HS-5 (cell line): ENCODE measurements at regions not wholly inside any gene's neighbourhood (a gene's known extent, or its start where the extent isn't known, plus 50 kb on each side); places are given as distances from the start of the nearest gene placed in this dataset.
A peak's percentile ranks its signal among the peaks of the same experiment; 100 is the strongest.

Experiments used
- DNase-seq: peaks from one replicate; pipeline ENCODE4 v3.0.0-alpha.2; 2012; ENCODE audit warnings: low read depth

DNA sequence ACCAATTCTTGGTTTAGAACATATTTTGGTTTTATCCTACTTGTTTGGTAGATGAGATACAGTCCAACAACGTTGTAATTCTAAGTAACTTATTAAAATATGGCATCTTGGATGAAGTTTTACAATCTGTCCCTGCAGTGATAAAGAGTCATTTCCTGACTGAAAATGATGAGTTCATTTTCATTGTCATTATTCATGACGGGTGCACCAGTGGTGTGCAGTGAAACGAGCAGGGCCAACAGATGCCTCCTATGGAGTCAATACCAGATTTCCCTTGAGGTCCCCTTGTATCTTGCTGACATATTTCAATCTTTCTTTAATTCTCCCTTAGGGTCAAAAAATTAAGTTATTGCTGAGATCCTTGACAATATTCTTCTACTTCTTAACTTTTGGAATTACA is 438.5 kb downstream of the LRIG3 start:
- DNase-seq: no peak

DNA sequence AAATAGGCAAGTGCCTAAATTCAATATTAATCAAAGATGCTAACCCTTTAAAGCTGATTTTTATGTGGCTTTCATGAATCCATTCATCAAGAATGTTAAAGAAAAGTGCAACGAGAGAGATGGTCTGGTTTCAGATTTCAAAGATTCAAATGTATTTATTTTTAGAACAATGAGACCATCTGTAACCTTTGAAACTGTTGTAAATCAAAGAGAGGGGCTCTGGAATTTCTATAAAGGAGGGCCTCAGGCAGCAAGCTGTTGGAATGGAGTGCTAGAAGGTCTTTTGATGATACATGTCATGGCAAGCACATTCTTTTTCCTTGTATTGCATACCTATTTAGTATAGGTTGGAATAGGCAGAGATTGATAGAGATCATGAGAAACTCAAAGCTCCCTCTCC is 433.0 kb downstream of the LRIG3 start:
- DNase-seq: no peak

DNA sequence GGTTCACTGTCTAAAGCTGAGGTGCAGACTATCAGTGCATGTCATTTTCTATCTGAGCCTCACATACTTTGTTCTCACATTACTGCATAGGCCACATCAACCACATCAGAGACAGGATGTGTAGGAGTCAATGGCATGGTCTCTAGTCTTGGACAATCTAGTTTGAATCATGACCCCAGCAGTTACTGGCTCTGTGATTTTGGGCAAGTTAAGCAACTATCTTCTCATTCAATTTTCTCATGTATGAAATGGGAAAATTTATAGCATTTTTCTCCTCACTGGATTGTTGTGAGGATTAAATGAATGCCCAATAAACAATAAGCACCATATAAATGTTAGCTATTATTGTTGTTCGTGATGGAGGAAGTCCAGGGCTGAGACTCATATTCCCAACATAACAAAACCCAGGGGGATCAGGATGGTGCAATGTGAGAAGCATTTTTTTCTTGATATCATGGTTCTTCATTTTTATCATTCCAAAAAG is 432.6 kb downstream of the LRIG3 start:
- no peak for DNase-seq

DNA sequence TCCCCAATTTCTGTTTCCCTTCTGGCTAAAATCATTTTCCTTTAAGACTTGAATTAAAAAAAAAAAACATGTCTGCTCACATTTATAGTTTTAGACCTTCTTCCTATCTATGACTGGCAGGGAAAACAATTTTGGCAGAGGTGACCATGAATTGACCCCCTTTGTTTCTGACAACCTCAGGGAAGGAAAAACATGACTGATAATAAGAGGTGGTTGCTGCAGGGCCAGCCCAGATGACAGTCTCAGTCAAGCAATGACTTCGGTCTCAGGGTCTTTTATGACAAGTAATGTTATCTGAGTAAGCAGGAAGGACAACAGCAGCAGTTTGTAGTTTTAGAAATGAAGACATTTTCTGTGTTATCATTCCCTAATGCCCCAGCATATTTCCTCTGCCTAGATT is 430.9 kb downstream of the LRIG3 start:
- DNase-seq: no peak

DNA sequence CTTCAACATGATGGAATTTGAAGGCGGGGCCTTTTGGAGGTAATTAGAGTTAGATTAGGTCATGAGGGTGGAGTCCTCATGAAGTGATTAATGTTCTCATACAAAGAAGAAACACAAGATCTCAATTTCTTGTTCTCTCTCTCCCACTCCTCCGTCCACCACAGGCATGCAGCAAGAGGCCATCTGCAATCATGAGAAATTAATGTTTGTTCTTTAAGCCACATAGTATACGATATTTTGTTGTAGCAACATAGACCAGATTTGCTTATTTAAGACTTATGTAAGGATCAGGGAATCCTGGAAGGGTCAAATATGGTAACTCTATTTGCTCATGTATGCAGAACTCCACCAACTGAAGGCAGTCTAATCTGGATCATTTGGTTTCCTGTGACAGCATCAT is 429.0 kb downstream of the LRIG3 start:
- DNase-seq: no peak

DNA sequence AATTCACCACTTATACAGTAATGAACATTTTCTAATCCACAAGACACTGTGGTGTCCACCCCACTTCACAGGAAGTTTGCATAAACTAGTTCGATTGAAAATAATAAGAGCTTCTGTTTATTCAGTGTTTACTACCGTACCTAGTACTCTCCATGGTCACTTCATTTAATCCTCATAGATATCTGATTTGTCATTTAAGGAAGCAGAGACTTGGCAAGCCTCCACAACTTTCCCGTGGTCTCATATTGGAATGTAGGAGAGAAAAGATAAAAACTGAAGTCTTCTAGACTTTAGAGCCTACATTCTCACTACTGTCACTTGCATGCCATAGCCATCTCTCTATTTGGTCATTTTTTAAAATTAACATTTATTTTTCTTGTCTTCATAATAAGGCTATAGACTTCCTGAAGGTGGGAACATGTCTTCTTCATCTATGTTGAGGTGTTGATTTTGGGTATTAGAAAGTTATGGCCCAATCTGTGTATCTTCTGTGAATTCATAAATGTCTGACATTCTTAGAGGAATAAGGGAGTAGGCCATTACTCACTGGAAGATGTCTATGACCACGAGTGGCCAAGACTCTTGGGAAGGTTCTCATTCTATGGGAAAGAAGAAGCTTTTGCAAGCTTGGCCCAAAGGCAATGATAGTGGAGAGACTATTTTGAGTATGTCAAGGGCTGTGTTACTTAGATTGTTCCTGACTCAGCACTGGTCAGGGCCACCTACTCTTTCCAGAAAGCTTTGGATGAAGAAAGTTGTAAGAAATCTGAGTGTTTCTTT is 423.7 kb downstream of the LRIG3 start:
- DNase-seq: no peak

DNA sequence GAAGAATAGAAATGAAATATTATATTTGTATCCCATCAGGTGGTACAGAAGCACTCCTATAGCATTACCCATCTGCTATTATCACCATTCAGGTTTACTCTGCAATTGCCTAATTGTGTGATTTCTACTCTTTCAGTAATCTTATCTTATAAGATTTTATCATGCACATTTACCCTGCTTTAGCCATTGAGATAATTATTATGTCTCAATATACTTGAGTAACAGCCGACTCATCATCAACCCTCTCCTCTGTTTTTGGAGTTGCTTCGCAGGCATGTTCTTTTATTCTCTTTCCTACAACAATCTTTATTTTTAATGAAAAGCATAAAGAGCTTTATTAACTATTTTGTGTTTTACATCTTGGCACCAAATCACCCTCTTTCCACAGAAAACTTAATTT is 419.9 kb downstream of the LRIG3 start:
- no peak for DNase-seq

DNA sequence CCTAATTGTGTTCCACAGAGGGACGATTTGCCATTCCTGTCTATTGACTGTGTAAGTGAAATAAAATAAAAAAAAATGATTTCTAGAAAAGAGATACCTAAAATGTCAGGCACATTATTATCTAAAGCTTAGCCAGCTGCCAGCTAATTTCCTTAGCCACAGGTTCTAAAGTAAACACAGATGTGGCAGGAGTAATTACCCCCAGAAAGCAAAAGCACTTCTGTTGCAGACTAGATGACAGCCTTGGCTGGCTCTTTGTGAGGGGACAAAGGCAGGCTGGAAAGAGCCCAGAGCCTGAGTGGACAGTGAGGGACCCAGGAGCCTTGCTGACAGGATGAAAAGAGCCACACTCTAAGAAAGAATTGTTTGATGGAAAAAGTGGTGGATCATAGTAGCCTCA is 418.1 kb downstream of the LRIG3 start:
- no peak for DNase-seq

DNA sequence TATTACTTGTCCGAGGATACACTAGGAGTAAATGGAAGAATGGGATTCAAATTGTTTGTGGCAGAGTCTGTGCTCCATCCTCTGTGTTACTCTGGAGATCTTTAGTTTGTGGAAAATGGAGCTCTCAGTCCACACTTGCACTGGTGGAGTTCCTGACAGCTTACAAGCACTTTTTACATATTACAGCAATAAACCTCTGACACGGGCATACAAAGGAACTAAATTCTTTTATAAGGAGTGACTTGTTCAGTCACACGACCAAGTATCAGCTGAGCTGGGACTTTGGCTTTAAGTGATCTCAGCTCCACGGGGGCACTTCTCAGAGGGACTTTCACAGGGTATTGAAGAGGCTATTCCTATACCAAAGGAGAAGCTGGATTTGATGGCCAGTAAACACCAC is 417.5 kb downstream of the LRIG3 start:
- no peak for DNase-seq

DNA sequence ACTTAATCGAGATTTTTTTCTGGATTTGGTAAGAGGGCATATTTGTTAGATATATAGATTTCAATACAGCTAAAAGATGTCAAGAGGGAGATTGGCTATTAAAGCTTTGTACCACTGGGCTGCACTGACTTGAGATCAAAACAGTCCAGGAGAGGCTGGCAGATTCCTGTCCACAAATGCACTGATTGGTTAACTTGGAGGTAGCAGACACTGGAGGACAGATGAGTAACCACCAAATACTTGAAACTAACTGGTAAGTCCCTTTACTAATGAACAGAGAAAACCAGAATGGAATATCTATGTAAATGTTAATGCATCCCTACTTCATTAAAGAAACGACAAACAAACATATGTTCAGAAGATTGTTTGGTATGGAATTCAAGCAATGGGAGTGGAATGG is 416.6 kb downstream of the LRIG3 start:
- DNase-seq: no peak

DNA sequence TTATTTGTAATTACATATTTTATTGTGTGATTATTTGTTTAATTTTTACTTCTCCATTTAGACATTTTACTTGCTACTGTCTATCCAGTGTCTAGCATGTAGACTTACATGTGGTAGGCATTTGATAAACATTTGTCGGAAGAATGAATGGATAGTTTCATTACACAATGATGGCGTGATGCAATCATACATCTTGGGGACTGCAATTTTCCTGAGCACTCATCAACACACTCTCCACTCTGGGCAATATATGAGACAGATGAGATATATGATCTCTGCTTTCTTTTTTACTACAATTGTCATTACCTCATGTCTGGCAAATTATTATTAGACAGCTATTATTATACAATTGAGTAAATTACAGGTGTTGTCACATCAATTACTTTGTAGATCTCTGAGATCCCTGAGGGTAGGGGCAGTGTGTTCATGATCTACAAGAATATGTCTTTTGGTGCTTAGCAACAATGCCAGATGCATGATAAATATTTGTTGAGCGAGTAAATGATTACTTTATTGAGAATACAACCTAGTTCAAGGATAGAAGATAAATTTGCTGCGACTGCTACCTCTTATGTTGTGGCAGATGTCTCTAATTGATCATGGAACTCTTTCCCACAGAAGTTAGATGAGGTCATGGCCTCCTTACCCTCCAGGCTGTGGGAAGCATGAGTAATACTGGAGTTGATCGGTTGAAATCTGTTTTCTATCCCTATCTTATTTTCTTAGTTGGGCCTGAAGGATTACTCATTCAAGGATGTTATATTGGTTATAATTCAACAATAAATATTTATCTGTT is 416.0 kb downstream of the LRIG3 start:
- peak; percentile 56 for DNase-seq

DNA sequence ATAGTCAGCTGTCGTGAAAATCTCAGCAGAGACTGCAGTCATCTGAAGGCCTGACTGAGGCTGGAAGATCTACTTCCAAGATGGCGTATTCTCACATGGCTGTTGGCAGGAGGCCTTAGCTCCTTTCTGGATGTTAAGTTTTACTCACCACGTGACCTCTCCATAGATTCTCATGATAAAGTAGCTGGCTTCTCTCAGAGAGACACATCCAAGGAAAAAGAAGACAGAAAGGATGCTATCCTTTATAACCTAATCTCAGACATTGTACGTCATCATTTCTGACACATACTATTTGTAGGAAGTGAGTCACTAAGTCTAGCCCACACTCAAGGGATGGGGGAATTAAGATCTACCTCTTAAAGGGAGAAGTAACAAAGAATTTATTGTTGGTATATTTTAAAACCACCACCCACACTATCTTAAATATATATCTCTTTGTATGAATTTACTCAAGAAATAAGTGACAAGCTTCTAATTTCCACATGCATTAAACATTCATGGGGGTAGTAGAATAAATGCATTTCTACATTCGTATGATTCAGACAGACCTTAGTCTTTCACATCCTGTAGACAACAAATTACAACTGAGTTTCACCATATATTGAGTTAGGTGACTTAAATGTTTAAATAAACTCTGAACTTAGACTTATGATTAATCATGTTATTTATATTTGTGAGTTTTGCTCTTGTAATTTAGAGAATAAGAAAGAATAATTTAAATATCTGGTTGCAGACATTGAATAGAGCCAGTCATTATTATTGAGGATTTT is 411.0 kb downstream of the LRIG3 start:
- DNase-seq: no peak

DNA sequence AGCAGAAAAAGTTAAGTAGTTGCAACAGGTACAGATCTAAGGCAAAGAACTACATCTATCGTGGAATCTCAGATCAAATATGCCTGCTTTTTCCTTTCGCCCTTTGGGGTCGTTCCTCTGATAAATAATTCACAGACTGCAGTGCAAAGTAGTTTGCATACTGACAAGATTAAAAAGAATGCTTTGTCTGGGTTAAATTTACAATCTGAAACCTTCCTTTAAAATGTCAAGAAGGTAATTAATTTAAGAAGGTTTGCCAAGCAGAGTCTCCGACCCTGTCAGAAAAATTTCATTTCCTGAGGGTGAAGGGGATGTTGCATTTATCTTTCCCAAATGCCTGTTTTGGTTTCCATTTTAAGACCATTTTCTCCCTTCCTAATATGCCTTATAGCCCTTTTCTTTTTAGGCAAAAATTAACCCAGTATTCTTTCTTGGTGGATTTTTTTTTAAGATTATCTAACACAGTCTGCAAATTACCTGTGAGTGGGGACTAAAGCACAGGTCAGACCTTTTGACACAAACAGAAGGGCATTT is 406.9 kb downstream of the LRIG3 start:
- no peak for DNase-seq

DNA sequence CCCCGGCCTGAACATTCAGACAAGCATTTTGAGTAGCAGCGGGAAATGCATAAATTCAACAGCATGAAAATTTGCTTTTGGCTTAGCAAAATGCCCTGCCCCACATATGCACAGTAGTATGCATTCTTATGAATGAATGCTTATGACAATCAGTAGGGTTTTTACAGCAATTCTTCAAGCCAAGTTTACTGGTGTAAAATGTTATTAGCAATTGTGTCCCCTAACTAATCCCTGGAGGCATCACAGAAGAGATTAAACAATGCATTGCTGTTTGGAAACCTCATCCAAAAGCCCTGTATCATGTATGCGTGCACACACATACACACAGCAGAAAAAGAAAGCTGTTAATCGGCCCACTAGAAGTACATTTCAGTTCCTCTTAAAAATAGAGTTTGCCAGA is 406.5 kb downstream of the LRIG3 start:
- DNase-seq: no peak

DNA sequence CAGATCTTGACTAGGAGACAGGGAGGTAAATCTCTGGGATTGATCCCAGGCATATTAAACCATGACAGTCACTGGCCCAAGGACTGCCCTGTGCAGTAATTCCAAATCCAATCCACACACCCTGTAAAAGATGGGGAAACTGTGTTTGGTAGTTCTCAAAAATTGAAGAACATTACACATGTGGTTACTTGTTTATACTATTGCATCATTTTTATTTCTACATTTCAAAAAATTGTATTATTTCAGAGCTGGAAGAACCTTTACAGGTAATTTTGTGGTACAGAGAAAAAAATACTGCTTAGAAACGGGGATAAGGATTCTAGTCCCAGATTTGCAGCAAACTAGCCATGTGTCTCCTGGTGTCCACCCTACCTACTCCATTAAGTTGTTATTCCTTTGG is 400.5 kb downstream of the LRIG3 start:
- no peak for DNase-seq

DNA sequence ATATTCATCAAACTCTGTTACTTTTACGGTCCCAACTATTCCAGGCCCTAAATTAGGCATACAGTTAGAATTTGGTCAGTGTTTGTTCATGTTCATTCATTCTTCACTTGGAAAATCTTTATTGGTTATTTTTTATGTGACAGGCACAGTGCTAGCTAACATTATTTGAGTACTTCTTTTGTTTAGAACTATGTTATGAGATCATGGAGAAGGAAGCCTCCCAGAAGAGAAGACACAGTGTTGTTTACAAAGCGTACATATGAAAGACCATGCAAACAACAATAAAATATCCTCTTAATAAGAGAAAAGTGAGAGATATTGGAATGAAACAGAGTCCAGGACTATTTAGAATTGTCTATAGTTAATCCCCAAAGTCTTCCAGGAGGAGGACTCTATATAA is 399.2 kb downstream of the LRIG3 start:
- DNase-seq: no peak

DNA sequence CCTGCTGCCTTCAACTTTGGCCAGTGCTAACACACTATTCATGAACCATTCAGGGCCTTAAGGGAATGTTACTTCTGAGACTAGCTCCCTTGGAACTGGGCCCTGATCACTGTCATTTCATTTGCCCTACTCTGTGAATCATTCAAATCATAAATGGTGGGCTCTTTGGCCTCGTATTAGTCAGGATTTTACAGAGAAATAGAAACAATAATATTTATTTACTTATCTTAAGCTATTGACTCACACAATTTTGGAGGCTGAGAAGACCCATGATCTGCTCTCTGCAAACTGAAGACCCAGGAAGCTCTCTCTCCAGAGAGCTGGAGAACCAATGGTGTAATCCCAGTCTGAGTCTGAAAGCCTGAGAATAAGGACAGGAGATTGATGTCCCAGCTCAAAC is 398.5 kb downstream of the LRIG3 start:
- DNase-seq: no peak

DNA sequence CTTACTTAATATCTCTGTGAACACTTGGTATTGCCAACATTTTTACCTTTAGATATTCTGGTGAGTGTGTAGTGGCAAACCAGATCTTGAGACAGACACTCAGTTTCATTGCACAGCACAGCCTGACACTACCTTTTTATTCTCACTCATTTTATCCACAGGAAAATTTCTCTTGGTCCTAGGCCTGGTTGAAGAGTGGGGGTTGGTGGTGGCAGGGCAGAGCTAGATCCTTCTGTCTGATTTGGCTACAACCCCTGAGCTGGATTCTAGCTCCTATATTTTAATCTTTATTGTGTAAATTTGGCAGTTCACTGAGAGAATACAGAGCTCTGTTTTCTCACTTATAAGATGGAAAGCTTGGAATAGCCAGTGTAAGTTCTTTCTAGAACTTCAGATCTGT is 396.9 kb downstream of the LRIG3 start:
- no peak for DNase-seq

DNA sequence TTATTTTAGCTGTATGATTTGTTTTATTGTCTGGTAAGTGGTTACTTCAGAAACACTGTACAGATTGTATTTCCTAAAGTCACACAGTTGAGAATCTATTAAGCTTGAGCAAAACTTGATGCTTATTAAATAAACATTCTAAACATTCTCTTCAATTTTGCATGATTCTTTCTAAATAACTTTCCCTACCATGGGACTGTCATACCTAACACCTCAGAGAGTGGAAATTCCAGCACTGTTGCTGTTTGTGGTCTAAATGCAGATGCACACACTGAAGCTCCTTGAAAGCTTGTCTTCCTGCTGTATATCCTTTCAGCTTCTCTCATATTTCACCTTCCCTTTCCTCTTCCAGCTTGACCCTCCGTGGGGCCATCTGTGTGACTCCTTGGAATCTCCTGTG is 392.0 kb downstream of the LRIG3 start:
- DNase-seq: no peak

DNA sequence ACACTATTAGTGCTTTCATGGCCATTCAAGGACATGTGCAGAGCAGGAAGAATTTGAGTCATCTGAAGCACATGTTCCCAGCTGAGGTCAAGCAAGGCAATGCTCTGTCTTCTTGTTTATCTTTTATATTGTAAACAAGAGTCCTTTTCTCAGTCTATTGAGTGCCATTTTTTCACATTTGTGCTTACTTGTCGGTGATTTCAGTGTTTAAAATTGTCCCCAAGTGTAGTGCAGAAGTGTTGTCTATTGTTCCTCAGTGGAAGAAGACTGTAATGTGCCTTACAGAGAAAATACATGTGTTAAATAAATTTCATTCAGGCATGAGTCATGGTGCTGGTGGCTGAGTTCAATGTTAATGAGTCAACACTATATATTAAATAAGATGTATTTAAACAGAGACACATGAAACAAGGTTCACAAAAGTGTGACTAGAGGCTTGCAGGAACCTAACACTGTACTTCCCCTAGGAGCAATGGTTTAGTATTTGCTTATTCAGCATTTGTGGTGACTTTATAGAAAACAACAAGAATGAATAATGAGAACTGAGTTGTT is 391.1 kb downstream of the LRIG3 start:
- peak; percentile 75 for DNase-seq

DNA sequence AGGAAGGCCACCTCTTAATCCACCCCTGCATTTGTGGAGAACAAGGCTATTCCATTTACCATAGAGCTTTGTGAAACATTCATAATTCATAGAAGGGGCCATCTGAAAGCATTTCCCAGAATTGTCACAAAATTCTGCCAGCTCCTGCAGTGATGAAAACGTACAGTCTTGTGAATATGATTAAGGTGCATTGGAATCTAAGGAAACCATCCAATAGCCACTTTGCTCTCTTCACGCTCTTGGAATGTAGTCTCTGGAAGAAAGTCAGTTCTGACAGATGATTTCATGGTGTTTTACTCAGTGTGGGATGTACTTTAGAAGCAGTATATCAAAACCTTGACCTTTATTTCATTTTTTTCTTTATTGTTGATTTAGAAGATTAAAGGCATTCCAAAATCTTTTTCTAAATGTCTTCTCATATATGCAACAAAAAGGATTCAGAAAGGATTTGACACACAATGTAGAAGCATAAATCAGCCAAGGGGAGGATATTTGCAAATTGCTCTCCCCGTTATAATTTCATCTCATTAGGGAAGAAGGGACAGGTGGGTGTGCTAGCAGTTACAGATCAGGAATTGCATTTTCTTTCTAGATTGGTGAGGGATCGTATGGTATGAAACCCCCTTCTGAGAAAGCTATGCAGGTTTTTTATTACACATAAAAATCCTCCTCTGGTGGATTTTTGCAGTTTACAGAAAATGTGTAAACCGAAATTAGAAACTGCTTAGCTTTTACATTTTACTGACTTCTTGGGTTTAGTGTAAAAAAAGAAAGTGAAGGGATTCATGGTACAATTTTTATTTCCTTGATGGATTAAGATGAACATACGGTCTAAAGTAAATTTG is 390.2 kb downstream of the LRIG3 start:
- peak; percentile 91 for DNase-seq
